HPDE6-E6E7 (cell line): ENCODE measurements at regions not wholly inside any gene's neighbourhood (a gene's known extent, or its start where the extent isn't known, plus 50 kb on each side); places are given as distances from the start of the nearest gene placed in this dataset.
"Not testable (repeated sequence)": the region's sequence is repeated elsewhere in the genome, so short reads cannot be mapped to it uniquely, and the experiment has no call there.

ENCODE experiments used
- DNase-seq: peaks from one replicate; pipeline ENCODE4 v3.0.0; 2011; ENCODE audit warnings: missing footprints; ENCODE audit errors: extremely low spot score

DNA sequence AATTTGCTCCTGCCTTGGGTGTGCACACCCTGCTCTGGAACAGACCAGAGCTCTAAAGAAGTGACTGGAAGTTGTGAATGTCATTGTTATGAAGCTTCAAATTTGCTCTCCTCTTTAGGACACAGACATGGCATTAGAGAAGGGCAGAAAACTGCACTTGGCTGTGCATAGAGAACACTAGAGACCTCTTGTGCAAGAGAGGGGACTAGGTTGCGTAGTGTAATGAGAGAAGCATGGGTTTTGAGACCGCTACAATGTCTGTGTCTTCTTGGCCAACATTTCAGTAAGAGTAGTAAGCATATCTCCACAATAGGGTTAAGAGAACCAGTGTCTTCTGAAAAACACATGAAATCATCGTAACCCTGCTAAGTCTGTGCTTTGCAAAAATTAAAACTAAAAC lies 423.3 kb downstream of the SPRY2 start:
- no peak for DNase-seq

DNA sequence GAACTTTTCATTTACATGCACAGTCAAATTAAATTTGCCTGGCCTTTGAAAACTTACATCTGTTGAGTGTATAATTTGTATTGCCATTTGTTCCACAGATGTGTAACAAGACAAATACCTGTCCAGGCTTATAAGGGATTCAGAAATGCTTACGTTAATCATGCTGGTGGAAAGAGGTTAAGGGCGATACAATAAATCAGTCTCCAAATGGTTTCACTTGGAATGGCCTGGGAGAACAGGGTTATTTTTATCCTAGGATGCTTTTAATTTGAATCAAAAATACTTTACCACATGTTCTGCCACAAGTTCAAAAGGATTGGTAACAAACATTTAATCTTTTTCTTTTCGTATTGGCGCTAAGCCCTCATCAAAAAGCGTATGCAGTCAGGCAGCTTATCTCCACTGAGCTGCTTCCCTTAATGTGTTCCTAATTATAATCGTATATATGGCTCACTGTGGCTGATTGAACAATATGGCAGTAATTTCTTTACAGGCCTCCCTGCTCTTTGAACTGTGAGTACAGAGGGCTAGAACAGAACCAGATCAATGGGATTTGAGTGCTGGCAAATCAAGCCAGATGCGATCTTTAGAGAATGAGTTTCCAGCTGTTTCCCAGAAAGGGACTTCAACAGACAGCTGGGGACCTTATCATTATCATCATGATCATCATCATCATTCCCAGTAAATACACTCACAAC lies 425.7 kb downstream of the SPRY2 start:
- DNase-seq = no peak

DNA sequence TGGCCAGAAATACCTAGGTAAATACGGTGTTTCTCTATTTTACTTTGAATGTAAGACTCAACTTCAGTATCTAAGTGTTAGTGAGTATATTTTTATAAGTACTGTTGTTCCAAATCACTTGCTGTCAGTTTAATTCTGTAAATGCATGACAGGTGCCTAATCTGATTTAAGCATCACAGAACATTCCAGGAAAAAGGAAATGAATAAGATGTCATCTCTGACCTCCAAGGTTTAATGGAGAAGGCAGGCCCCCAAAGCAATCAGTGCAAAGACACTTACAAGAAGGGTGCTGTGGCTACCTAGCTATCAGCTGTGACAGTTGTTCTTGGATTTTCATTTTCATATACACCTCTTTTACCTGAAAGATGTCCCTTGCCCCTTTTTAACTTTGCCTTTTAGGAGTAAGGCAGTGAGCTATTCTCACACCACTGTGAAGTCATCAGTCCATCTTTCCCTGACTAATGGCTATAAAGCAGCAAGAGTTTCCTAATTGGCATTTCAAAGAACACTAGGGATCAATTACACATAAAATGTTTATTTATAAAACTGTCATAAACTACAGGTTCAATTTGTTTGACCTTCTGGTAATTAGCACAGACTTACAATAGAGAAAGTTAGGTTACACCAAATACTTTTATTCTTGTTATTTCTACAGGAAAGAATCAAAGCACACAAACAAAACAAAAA lies 427.6 kb downstream of the SPRY2 start:
- DNase-seq = no peak

DNA sequence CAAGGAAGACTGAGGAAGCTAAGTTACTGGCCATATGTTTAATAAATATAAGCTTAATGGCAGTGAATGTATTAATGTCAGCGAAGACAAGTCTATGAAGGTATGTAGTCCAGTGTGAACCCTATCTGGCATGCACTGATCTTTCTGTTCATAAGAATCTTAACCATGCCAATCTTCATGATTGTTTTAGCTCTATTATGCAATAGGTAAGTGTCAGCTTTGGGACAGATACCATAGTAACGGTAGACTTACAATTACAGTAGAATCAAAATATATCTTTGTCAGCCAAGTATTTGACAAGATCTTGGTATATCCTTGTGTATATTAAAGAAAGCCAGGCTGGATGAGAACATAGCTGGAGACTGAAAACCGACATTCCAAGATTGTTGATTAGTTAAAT lies 428.5 kb downstream of the SPRY2 start:
- DNase-seq = no peak

DNA sequence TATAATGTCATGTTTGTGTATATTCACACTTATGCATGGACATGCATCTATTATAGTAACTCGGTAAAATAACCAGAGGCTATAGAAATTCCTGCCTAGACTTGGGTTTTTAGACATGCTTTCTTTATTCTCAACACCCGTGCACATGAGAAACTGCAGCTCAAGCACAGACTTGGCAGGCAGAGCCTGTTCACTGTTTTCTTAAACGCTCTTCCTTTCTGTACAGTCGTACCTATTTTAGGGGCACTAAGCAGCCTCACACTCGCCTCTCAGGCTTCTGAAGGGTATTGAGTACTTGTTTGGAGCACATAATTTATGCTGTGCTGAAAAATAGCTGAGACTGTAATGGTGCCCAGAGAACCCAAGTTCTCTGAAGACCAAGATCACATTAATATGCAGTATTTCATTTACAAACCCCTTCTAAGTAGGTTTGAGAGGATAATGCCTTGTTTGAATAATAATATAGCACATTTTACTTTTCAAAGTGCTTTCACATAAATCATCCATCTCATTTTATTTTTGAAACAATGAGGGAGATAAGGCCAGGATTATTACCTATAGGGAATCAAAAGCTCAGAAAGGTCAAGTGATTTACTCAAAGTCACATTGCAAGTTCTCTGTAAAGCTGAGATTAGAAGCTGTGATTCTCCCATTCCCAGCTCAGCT lies 429.9 kb downstream of the SPRY2 start:
- DNase-seq = no peak

DNA sequence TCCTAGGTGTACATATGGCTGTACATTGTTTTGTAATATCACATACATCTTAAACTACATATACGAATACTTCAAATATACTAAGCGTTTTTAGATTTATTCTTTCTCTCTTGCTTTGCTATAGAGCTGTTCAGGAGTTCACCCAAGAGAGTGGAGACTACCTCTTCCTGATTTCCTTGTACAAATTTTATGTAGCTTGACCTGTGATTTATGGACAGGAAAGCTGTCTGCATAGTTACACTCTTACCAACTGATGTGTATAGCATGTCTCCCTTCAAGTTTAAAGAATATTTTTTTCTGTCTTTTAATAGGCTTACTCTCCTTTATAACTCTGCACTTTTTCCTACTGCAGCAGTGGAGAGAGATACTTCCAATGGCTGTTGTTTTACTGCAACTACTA lies 428.7 kb downstream of the NDFIP2 start:
- DNase-seq = no peak

DNA sequence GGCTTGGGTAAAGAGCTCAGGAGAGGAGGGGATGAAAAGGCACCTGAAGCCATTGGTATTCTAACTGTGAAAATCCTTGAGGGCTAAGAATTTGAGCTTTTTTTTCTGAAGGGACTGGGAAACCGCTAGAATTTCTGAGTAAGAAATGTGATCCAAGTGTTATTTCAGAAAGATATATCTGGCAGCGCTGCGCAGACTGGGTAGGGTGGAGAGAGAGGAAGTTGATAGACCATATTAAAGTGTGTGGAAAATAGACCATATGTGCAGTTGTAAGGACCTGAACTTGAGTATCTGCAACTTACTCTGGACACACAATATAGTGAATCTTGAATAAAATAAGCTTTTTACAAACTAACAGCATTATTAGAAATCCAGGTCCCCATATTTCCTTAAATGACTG lies 427.4 kb downstream of the NDFIP2 start:
- DNase-seq = no peak

DNA sequence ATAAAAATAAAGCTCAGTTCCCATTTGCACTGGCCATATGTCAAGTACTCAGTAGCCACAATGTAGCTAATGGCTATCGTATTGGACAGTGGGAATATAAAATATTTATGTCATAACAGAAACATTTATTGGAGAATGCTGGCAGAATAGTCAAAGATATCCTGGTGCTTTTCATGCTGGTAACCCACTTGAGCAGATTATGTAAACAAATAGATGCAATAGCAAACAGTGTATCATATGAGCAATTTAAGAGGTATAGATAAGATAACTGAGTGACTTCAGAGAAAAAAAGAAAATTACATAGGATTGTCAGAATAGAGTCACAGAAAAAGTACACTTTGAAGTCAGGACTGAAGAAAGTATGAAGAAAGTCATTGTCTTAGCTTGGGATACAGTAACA lies 426.6 kb downstream of the NDFIP2 start:
- no peak for DNase-seq

DNA sequence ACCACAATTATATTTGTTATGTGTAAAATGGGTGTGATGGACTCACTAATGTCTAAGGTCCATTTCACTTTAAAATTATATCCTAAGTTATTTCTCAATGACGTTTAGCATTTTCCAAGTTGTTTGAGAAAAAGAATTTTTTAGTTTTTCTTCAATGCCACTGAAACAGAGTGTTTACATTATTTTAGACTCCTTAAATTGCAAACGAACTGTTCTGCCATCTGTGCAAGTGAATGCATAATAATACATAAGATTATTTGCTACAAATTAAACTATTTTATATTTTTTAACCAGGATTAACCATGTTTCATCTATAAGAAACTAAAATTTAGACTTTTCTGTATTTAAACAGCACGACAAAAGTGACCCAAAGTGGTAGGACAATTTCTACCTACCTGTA lies 425.4 kb downstream of the NDFIP2 start:
- no peak for DNase-seq

DNA sequence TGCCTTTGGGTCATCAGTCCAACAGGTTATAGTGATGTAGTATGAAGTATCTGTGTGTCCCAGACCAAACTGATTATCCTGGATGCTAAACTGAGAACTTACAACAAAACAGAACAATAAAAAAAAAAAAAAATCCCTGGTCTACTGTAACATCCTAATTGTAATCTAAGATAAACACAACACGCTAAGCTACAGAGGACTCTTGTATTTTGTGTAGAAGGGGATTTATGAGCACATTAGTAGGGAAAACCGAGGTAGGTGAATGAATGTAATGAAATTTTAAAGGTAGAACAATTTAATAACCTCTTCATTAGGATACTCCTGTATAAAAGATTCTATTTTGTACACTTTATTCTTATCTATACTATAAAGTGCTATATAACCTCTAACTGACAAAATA lies 424.1 kb downstream of the NDFIP2 start:
- DNase-seq = no peak

DNA sequence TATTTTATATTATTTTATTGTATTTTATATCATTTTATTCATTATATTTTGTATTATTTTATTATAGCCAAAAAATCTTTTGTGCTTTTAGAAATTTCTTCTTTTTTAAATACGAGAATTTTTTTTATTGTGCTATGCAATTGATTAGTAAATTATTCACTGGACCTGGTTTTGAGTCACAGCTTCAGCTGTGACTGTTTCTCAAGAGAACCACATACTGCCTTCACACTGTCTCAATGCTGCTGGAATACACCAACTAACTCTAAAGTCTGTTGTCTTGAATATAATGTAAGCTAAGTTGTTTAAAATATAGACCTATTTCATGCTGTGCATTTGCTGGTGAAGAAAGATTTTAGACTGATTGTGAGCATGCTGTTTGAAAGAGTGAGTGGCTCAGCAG lies 423.6 kb downstream of the NDFIP2 start:
- no peak for DNase-seq

DNA sequence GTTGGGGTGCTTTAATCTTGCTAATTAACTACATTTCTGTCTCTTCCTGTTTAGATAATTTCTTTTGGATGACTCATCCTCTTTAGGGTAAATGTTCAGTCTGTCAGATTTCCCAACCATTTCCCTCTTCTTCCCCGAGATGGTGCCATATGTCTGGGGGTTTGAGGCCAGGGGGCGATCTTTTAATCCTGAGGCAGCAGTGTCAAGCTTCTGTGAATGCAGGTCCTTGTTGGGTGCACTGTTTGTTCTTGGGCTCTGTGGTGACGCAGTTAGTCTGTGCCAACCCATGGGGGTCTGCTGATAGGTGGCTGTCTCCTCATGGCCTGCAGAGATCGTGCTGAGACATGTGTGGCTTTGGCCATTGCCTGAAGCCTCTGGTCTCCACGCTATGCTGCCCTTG lies 420.4 kb downstream of the NDFIP2 start:
- no peak for DNase-seq

DNA sequence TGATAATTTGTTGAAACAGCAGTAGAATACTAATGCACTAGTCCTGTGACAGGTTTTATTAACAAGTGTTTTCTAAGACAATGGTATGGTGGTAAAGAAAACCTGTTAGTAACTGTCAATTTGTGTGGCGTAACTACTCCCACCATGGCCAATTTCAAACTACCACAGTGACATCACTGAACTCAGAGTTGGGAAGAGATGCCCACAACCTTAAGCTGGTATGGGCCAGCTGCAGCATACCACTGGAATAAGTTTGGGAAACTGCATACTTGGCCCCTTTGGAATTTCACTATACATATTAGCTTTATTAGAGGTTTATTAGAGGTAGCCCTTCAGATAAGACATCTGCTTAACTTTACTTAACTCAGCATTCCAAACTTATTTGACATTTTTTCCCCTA lies 419.4 kb downstream of the NDFIP2 start:
- no peak for DNase-seq

DNA sequence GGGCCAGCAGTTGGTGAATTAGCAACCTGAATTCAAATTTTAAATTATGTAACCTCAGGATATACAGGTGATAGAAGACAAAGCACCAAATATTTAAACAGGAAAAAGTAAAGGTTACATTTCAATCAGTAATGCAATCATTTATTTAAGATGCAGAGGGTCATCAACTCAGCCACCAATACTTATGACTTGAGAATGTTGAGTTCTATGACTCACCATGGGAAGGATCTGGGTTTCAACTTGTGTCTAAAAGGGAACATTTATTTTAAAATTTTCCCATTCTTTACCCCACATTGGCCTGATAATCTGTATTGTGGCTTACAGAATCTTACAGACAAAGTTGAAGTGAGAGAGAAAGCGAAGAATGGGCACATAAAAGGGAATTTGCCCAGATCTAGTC lies 418.0 kb downstream of the NDFIP2 start:
- no peak for DNase-seq

DNA sequence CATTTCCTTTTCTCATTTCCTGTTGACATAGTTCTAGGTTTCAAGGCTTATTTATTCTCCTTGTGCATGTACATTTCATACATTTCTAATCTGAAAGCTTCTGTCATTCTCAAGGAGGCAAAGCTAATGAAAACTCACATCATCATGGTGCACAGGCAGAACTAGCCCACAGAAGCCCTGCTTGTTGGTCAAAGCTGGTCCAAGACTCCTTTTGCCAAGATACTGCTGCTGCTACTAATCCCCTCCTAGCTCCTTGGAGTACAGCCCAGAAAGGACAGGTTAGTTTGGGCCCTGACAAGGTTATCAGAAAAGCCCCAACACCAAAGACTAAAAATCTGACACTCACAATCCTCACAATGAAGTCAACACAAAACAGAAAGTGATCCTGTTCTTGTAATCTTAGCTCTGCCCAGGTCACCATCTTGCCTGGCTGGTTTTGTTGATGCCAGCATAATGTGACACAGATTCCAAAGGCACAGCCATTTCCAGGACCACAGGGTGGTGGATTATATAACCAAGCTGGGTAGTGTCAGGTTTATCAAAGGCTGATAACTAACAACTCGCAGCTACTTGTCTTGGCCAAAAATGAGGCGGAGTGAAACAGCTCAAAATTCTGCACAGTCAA lies 417.4 kb downstream of the NDFIP2 start:
- DNase-seq = no peak

DNA sequence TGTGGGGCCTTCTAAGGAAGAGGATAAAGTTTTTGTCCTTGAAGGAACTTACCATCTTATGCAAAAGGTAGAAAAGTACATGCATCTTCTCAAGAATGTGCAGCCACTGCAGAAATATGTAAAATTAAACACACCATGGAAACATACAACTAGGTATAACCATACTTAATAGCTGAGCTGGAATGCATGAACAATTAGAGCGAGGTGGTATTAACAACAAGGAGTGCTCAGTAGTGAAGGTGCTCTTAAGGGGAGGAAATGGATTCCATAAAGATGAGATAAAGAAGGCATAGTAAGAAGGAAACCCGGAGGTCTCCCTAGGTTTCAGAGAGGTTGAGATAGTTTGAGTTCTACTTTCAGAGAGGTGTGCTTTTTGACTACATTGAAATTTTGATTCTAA lies 415.9 kb downstream of the NDFIP2 start:
- no peak for DNase-seq

DNA sequence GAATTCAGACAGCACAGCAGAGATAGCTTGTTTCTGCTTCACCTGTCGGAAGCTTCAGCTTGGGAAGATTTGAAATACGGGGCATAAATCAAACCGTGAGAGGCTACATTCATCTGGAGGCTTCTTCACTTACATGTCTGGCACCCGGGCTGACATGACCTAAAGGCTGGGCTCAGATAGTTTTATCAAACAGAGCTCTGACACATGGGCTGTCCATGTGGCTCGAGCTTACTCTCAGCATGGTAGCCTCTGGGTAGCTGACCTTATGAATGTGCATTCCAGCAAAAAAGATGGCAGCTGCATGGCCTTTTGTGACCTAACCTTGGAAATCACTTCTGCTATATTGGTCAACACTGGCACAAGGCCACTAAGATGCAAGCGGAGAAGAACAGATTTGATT lies 414.5 kb downstream of the NDFIP2 start:
- no peak for DNase-seq

DNA sequence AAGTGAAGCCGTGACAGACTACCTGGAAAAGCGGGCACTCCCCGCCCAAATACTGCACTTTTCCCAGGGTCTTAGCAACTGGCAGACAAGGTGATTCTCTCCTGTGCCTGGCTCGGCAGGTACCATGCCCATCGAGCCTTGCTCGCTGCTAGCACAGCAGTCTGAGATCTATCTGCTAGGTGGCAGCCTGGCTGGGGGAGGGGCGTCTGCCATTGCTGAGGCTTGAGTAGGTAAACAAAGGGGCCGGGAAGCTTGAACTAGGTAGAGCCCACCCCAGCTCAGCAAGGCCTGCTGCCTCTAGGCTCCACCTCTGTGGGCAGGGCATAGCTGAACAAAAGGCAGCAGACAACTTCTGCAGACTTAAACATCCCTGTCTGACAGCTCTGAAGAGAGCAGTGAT lies 406.3 kb downstream of the NDFIP2 start:
- not testable (repeated sequence) for DNase-seq

DNA sequence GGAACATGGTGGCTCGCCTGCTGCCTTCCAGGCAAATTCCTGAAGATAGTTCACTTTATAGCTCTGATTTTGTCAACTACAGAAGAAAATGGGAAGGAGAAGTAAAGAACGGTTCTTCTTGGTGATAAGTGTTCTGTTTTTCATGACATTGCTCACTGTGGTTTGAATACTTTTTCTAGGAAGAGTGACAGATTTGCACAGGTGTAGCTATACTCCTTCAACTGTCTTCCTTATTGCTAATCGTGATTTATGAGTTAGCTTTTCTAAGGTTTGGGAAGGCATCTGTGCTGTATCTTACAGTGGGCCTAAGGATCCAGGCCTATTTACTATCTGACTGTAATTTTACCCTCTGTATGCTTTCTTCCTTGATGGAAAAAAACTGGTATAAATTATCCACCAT lies 405.6 kb downstream of the NDFIP2 start:
- DNase-seq = no peak

DNA sequence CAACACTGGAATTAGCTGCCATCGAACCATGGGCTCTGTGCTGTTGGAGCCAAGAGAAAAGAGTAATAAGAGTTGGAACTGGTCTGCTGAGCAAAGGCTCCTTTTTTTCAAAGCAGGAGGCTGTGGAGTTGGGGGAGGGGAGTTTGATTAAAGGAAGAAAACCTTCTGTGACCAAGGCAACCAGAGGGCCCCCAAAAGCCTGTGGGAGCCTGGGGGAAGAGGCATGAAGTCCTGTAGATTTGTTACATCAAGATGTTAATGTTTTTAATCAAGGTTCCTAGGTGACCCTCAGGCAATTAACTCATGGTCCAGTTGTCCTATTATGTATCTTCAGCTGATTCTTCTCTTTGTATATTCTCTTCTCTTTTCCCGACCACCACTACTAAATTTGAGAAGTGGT lies 403.9 kb downstream of the NDFIP2 start:
- DNase-seq = no peak

DNA sequence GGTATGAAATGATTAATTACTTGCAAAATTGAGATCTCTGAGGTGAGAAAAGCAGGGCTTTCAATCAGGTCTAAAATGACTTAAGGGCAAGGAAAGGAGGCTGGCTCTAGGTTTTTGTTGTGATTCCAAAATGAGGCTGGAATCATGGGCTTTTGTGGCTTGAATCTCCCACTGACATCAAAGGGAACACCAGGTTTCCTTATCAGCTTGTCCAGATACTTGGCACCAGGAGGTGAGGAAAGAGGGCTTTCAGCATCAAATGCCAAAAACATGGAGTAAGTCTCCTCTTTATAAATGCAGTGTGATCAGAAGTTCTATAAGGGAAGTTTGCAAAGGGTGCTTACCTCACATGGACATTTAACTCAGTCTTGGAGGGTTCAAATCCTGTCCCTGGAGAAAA lies 402.3 kb downstream of the NDFIP2 start:
- no peak for DNase-seq

DNA sequence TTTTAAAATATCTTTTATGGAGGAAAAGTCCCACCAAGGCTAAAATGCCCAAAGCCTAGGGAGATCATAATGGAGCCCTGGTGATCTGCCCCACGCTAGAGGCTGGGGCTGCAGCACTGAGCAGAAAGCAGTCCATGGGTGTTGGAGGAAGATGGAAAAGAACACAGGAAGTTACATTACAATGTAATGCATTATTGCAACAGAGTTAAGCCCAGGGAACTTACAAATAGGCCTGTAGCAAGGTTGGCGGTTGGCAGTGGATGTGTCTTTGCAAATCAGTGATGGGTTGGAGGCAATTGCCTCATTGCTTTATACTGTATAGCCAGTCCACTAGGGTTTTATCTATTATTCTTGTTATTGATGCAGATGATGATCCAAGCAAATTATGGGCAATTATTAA lies 399.9 kb downstream of the NDFIP2 start:
- no peak for DNase-seq
